ENCODE measurements at regions not wholly inside any gene's neighbourhood (a gene's known extent, or its start where the extent isn't known, plus 50 kb on each side); places are given as distances from the start of the nearest gene placed in this dataset.

- intact Hi-C loops (cut with micrococcal nuclease), result loop anchor here (10.0 kb wide), 1 partner anchor 90 kb away; no protein-coding TSS in a partner anchor
These were observed 109.2 kb upstream of the DRD2 start for GRCh38 chr11:113584371-113584770.

- intact Hi-C loops (cut with micrococcal nuclease), result loop anchor here (10.0 kb wide), 1 partner anchor 93 kb away; no protein-coding TSS in a partner anchor
These were observed 106.5 kb upstream of the DRD2 start for GRCh38 chr11:113581713-113582112.

GRCh38 chr11:113579292-113579940, 104.2 kb upstream of the DRD2 start:
- intact Hi-C loops (cut with micrococcal nuclease), result no loop called here

GRCh38 chr11:113578715-113579250, 103.6 kb upstream of the DRD2 start:
- intact Hi-C loops (cut with micrococcal nuclease), result no loop called here

- intact Hi-C loops (cut with micrococcal nuclease), result no loop called here
These were observed 102.8 kb upstream of the DRD2 start for GRCh38 chr11:113578033-113578380.

- intact Hi-C loops (cut with micrococcal nuclease), result no loop called here
These were observed 102.3 kb upstream of the DRD2 start for GRCh38 chr11:113577356-113578032.

GRCh38 chr11:113574586-113574985, 99.4 kb upstream of the DRD2 start:
- intact Hi-C loops (cut with micrococcal nuclease), result no loop called here

GRCh38 chr11:113574171-113574570, 99.0 kb upstream of the DRD2 start:
- intact Hi-C loops (cut with micrococcal nuclease), result no loop called here

GRCh38 chr11:113572136-113572735, 97.0 kb upstream of the DRD2 start:
- intact Hi-C loops (cut with micrococcal nuclease), result no loop called here

- intact Hi-C loops (cut with micrococcal nuclease), result no loop called here
These were observed 96.3 kb upstream of the DRD2 start for GRCh38 chr11:113571531-113571930.

- intact Hi-C loops (cut with micrococcal nuclease), result no loop called here
These were observed 95.7 kb upstream of the DRD2 start for GRCh38 chr11:113570906-113571305.

- intact Hi-C loops (cut with micrococcal nuclease), result no loop called here
These were observed 94.2 kb upstream of the DRD2 start for GRCh38 chr11:113569391-113569790.

GRCh38 chr11:113568566-113568965, 93.4 kb upstream of the DRD2 start:
- intact Hi-C loops (cut with micrococcal nuclease), result no loop called here

GRCh38 chr11:113567867-113568544, 92.8 kb upstream of the DRD2 start:
- intact Hi-C loops (cut with micrococcal nuclease), result no loop called here

GRCh38 chr11:113567097-113567496, 91.9 kb upstream of the DRD2 start:
- intact Hi-C loops (cut with micrococcal nuclease), result no loop called here

GRCh38 chr11:113564527-113565130, 89.4 kb upstream of the DRD2 start:
- intact Hi-C loops (cut with micrococcal nuclease), result no loop called here

GRCh38 chr11:113563766-113564526, 88.7 kb upstream of the DRD2 start:
- intact Hi-C loops (cut with micrococcal nuclease), result loop anchor here (2.0 kb wide), 1 partner anchor 23 kb away; no protein-coding TSS in a partner anchor

- intact Hi-C loops (cut with micrococcal nuclease), result loop anchor here (2.0 kb wide), 1 partner anchor 24 kb away; no protein-coding TSS in a partner anchor
These were observed 87.8 kb upstream of the DRD2 start for GRCh38 chr11:113562981-113563461.

- intact Hi-C loops (cut with micrococcal nuclease), result loop anchor here (2.0 kb wide), 1 partner anchor 24 kb away; no protein-coding TSS in a partner anchor
These were observed 87.4 kb upstream of the DRD2 start for GRCh38 chr11:113562576-113562975.

- intact Hi-C loops (cut with micrococcal nuclease), result no loop called here
These were observed 82.7 kb upstream of the DRD2 start for GRCh38 chr11:113557926-113558325.
